Vagina (tissue), 2 donors: ENCODE measurements at regions not wholly inside any gene's neighbourhood (a gene's known extent, or its start where the extent isn't known, plus 50 kb on each side); places are given as distances from the start of the nearest gene placed in this dataset.
"Not testable (repeated sequence)": the region's sequence is repeated elsewhere in the genome, so short reads cannot be mapped to it uniquely, and the experiment has no call there.

ENCODE experiments used
- DNase-seq, 2 donors: peaks; one replicate each; pipeline ENCODE4 v3.0.0-alpha.2; 2017; ENCODE audit errors: extremely low spot score in 2 of 2
- H3K27ac ChIP-seq: fragments of 200-600 bp; sonication (generic); one replicate; pipeline ENCODE4 v1.5.1; 2019
- H3K27me3 ChIP-seq: fragments of 200-600 bp; sonication (generic); one replicate; pipeline ENCODE4 v1.5.1; 2019
- H3K36me3 ChIP-seq, 2 donors: fragments of 200-600 bp; sonication (generic); one replicate each; pipeline ENCODE4 v1.5.1; 2017 to 2019
- H3K4me1 ChIP-seq: fragments of 200-600 bp; sonication (generic); one replicate; pipeline ENCODE4 v1.5.1; 2019
- H3K4me3 ChIP-seq, 2 donors: fragments of 200-600 bp; sonication (generic); 1 replicate in 1 of 2; 2 replicates in 1 of 2; pipeline ENCODE4 v1.5.1; 2016 to 2019
- H3K9me3 ChIP-seq: fragments of 200-600 bp; sonication (generic); one replicate; pipeline ENCODE4 v1.5.1; 2019
- CTCF ChIP-seq, 3 experiments: fragments of 450-650 bp in 2 of 3; fragments of 200-600 bp in 1 of 3; sonication (generic) in 1 of 3; IDR thresholded peaks; one replicate each; pipeline ENCODE4 v1.5.1; 2017 to 2019; ENCODE audit warnings: antibody characterized with exemption in 3 of 3, mild to moderate bottlenecking in 2 of 3, moderate library complexity in 2 of 3
- POLR2A ChIP-seq, 2 donors: fragments of 450-650 bp; IDR thresholded peaks; one replicate each; pipeline ENCODE4 v1.6.1; 2017; ENCODE audit warnings: antibody characterized with exemption in 2 of 2, mild to moderate bottlenecking in 2 of 2, moderate library complexity in 2 of 2
- POLR2AphosphoS5 ChIP-seq, 2 donors: sonication (generic); formaldehyde crosslinking; IDR thresholded peaks; one replicate each; pipeline ENCODE4 v1.9.0; 2017; ENCODE audit warnings: antibody characterized with exemption in 2 of 2, mild to moderate bottlenecking in 2 of 2, low read depth in 1 of 2; ENCODE audit not compliant: insufficient read depth in 1 of 2
- intact Hi-C: fragments of 100-400 bp; cut with DNase I; formaldehyde crosslinking; loops from one replicate; pipeline ENCODE4 v1.15.1; 2023

GRCh38 chr10:21372651-21373410 is 152.7 kb downstream of the SKIDA1 start:
- intact Hi-C loops = no loop called here
- TF ChIP-seq CTCF (IDR thresholded peaks at IDR 0.05) = no peak
- TF ChIP-seq POLR2A (IDR thresholded peaks at IDR 0.05) = no peak
- no peak for TF ChIP-seq POLR2AphosphoS5 (IDR thresholded peaks at IDR 0.05; ENCODE audit: insufficient read depth in 1 of 2, low read depth in 1 of 2)
- H3K36me3 ChIP-seq = no peaks in the 10 kb centered on the region
- H3K27me3 ChIP-seq = no peaks in the 10 kb centered on the region
- H3K4me3 ChIP-seq = peak overlapping the region in 1 of 2 donors; percentile 18
- peaks cover 13% of the 10 kb centered on the region for H3K4me1 ChIP-seq
- no peak for DNase-seq
- H3K27ac ChIP-seq = no peak overlapping the region
- no peaks in the 10 kb centered on the region for H3K9me3 ChIP-seq

GRCh38 chr10:21369697-21370096 is 155.8 kb downstream of the SKIDA1 start:
- intact Hi-C loops = no loop called here
- TF ChIP-seq CTCF (IDR thresholded peaks at IDR 0.05) = no peak
- TF ChIP-seq POLR2AphosphoS5 (IDR thresholded peaks at IDR 0.05; ENCODE audit: insufficient read depth in 1 of 2, low read depth in 1 of 2) = no peak
- TF ChIP-seq POLR2A (IDR thresholded peaks at IDR 0.05) = no peak
- no peaks in the 10 kb centered on the region for H3K36me3 ChIP-seq
- H3K27ac ChIP-seq = no peak overlapping the region
- H3K4me1 ChIP-seq = peaks cover 15% of the 10 kb centered on the region
- H3K27me3 ChIP-seq = no peaks in the 10 kb centered on the region
- H3K4me3 ChIP-seq = no peak overlapping the region
- no peaks in the 10 kb centered on the region for H3K9me3 ChIP-seq
- no peak for DNase-seq

- DNase-seq = no peak
- TF ChIP-seq POLR2AphosphoS5 (IDR thresholded peaks at IDR 0.05; ENCODE audit: insufficient read depth in 1 of 2, low read depth in 1 of 2) (no peak), POLR2A (IDR thresholded peaks at IDR 0.05) (no peak), CTCF (IDR thresholded peaks at IDR 0.05) (no peak)
- H3K27ac ChIP-seq = no peak overlapping the region
Observed at GRCh38 chr10:21368728-21369425, 156.6 kb downstream of the SKIDA1 start.

GRCh38 chr10:21368022-21368582 is 157.4 kb downstream of the SKIDA1 start:
- peaks cover 26% of the 10 kb centered on the region for H3K4me1 ChIP-seq
- H3K9me3 ChIP-seq = no peaks in the 10 kb centered on the region
- H3K27ac ChIP-seq = no peak overlapping the region
- intact Hi-C loops = no loop called here
- no peaks in the 10 kb centered on the region for H3K27me3 ChIP-seq
- no peak for DNase-seq
- TF ChIP-seq CTCF (IDR thresholded peaks at IDR 0.05) = no peak
- no peak for TF ChIP-seq POLR2A (IDR thresholded peaks at IDR 0.05)
- TF ChIP-seq POLR2AphosphoS5 (IDR thresholded peaks at IDR 0.05; ENCODE audit: insufficient read depth in 1 of 2, low read depth in 1 of 2) = no peak
- no peak overlapping the region for H3K4me3 ChIP-seq
- no peaks in the 10 kb centered on the region for H3K36me3 ChIP-seq

More at GRCh38 chr10:21368728-21369425, 156.6 kb downstream of the SKIDA1 start:
- H3K27me3 ChIP-seq = no peaks in the 10 kb centered on the region
- intact Hi-C loops = no loop called here
- peaks cover 23% of the 10 kb centered on the region for H3K4me1 ChIP-seq
- no peaks in the 10 kb centered on the region for H3K9me3 ChIP-seq
- no peaks in the 10 kb centered on the region for H3K36me3 ChIP-seq
- no peak overlapping the region for H3K4me3 ChIP-seq

- H3K4me3 ChIP-seq, H3K27me3 ChIP-seq, H3K36me3 ChIP-seq, H3K9me3 ChIP-seq, H3K27ac ChIP-seq, DNase-seq, intact Hi-C loops: not testable (repeated sequence)
- H3K4me1 ChIP-seq = peaks cover 20% of the 10 kb centered on the region
Observed at GRCh38 chr10:21366108-21366507, 159.4 kb downstream of the SKIDA1 start.
